NCI-H748 treated with DMSO at 0.1 percent for 48 hours (cell line): ENCODE measurements at regions not wholly inside any gene's neighbourhood (a gene's known extent, or its start where the extent isn't known, plus 50 kb on each side); places are given as distances from the start of the nearest gene placed in this dataset.

Experiments
- DNase-seq: peaks from one replicate; lab custom pipeline; 2025; lab: John Stamatoyannopoulos, UW

- peak; percentile 3 for DNase-seq
These were observed 132.5 kb upstream of the RFLNA start for GRCh38 chr12:124162151-124163110.

DNA sequence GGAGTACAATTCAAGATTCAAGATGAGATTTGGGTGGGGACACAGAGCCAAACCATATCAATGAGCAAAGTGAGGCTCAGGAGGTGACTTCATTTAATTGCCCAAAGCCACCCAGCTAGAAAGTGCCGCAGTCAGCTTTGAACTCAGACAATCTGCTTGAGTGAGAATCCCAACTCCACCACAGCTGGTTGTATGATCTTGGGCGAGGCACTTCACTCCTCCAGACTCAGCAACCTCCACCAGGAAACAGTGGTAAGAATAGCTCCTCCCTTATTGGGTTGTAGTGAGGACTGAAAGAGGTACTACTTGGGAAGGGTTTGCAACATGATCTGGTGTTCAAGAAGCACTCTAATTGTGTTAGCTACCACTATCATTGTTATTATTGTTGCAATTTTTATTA lies 129.2 kb upstream of the RFLNA start:
- no peak for DNase-seq

DNA sequence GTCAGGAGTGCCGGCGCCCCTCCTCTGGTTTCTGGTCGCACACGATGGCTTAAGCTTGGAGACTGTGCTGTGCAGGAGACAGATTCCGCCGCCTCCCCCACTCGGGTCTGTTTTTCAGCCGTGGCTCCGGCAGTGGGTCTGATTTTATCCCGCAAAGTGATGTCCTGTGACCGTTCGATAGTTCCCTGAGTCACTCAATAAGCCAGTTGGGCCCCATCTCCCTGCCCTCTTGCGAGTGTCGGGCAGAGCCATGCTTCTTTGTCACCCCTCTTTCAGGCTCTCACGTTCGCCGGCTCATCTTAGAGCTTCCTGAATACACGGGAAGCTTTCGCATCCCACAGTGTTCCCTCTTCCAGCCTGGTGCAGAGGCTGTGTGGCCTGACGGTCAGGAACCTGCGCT lies 127.8 kb upstream of the RFLNA start:
- DNase-seq, result no peak

GRCh38 chr12:124168016-124168786 lies 126.7 kb upstream of the RFLNA start:
- DNase-seq, result no peak

DNA sequence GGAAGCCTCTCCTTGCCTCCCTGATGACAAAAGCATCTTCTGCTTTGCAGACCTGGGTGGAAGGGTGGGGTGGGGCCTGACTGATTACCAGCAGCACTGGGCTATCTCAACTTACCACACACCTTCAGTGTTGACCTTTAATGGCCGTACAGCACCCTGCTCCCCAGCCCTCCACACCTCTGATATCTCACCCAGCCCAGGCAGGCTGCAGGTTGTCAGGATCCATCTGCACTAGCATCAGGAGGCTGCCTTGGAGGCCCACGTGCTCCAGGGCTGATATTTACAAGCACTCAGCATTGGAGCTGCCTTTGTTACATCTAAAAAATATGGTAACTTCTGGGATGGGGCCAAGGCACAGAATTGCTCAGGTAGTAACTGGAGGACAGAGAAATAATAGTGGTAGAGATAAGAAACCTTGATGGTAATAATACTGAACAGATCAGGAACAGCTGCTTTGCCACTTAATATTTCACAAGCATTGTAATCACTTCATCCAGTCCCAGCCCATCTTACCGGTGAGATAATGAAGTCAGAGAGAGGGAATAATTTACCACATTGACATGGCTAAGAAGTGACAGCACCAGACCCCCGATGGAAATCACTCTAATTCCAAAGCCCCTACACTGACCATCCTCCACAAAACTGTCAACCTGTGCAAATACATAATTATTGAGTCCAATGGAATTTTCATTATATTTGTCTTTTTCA lies 125.2 kb upstream of the RFLNA start:
- DNase-seq, result no peak

DNA sequence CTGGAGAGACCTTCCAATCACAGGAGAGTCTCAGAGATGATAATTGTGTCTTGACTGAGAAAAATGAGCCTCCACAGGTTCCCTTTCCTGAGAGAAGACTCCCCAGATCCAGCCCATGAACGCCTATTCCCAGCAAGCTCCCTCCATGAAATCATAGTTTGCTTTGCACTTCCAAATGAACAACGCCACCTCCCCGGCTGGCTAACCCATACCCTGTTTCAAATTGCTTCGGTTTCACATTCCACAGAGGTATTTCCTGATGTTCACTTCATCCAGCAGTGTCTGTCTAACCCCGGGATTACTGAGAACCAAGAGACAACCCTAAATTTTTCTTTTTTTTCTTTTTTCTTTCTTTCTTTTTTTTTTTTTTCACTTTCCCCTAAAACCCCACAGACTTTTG lies 124.1 kb upstream of the RFLNA start:
- DNase-seq, result no peak

DNA sequence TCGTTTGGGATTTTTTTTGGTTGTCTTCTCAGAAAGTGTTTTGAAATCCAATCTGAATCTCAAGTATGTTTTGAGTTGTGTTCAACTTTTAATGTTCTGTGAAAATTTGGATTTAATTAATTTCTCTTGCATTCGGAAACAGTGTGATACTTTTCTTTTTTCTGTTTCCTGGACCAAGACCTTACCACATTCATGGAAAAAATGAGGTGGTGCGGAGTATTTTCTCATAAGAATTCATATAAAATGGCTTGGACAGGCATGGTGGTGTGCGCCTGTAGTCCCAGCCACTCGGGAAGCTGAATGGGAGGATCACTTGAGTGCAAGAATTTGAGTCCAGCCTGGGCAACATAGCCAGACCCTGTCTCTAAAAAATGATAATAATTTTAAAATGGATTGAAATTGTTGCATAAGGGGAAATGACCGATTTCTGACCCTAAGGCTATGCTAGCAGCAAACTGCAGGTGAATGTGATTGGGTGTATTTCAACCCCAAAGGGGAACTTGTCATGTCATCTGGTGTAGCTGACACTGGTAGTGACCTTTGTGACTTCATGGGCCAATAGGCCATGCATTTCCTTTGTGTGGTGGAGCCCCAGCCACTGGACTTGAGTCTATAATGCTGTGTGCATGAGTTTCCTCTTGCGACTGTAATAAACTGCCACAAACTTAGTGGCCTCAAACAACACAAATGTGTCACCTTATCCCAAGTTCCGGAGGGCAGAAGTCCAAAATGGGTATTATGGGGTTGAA lies 123.5 kb upstream of the RFLNA start:
- no peak for DNase-seq

DNA sequence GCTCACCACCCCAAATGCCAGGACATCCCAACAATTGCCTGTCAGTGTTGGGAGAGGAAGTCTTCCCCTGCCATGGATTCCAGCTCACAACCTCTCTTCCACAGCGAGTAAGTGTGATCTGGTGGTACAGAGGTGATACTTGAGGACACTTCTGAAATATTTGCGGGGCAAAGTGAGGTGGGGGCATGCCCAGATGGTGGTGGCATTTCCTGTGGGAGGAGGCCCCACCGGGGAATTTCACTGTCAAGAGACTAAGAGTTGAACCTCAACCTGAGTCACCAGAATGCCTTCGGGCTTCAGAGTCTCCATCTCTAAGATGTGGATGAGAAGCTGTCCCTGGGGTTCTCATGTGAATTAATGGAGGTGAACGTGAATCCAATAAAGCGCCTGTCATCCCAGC lies 122.3 kb upstream of the RFLNA start:
- no peak for DNase-seq

DNA sequence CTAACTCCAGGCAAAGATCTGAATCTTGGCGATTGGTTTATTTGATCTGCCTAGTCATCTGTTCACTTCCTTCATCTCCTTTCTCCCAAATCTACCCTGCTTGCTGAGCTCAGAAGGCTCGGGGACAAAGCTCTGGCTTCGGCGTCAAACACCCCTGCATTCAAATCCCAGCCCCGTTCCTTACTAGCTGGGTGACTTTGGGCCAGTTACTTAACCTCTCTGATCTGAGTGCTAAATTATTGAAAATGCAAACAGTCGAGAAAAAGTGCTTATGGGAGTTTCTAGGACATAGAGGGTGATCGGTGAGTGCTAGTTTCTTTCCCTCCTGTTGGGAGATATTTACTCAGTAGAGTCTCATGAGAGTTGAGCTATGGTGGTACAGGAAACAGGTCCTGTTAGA lies 121.2 kb upstream of the RFLNA start:
- no peak for DNase-seq

DNA sequence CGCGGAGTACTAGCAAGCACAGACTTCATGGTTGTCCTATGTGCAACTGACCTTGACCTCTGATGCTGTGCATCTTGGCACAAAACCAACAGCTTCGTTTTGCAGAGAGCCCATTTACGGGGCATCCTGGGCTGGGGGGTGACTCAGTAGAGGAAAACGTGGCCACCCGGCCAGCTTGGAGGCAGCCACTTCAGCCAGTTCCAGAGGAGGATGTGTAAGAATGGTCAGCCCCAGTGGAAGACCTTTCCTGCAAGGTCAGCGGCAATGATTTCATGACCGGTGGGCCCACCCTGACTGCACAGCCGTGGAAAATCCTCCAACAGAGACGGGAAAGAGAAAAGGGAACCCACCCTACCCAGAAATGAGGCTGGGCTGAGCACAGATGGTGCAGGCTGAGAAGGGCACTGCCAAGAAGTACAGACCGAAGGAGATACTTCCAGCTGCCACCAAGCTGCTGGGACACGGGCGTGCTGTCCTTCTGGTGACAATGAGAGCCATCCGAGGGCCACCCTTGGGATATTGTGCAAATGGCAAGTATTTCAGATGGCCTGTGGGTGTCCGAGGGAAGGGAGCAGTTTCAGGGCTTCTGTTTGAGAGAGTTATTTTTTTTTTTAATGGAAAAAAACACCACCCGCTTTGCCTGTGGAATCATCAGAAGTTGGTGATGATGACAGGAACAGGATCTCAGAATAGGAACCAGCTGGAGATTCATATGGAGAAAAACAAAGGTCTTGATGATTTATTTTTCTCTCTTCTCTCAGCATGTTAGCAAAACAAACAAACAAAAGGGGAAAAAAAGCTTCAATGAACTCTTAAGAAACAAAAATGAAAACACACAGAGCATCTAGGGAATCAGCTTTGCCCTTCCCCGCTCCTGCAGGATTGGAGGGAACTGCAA lies 120.2 kb upstream of the RFLNA start:
- no peak for DNase-seq

GRCh38 chr12:124175704-124176103 lies 119.2 kb upstream of the RFLNA start:
- no peak for DNase-seq

GRCh38 chr12:124177276-124177950 lies 117.5 kb upstream of the RFLNA start:
- DNase-seq, result no peak

GRCh38 chr12:124177951-124178316 lies 117.0 kb upstream of the RFLNA start:
- DNase-seq, result no peak

DNA sequence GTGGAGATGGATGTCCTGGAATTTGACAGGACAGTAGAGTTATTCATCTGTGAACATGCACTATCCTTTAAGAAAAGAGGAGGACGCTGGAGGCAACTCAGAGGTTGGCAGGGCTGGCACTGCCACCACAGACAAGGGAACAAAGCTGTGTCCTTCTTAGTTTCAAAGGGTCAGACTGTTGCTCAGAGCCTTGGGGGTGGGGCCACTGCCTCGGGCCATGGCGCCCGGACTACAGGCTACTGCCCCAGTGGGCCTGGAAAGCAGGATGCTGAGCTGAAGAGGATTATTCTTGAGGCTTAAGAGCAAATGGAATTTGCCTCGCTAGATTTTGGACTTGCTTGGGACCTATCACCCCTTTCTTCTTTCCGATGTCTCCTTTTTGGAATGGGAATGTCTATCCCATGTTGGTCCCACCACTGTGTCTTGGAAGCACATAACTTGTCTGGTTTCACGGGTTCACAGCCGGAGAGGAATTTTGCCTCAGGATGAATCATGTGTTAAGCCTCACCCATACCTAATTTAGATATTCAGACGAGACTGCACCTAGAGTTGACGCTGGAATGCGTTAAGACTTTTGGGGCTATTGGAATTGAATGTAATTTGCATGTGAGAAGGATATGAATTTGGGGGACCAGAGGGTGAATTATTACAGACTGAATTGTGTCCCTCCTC lies 114.8 kb upstream of the RFLNA start:
- no peak for DNase-seq

DNA sequence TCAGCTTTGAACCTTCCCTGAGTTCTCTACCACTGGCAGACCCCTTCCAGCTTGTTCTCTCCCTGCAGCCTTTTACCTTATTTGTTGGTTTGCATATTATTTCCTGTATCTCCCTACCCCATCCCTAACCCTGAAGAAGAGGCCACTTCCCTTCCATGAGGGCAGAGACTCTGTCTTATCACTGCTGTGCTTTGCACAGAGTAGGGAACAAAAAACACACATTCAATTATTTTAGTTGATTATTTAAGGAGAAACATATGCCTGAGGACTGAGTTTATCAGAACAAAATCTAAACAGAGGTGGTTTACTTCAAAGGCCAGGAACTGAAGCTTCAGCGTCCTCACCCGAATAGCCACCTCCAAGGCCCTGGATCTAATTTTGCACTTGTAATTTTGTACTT lies 111.7 kb upstream of the RFLNA start:
- no peak for DNase-seq

DNA sequence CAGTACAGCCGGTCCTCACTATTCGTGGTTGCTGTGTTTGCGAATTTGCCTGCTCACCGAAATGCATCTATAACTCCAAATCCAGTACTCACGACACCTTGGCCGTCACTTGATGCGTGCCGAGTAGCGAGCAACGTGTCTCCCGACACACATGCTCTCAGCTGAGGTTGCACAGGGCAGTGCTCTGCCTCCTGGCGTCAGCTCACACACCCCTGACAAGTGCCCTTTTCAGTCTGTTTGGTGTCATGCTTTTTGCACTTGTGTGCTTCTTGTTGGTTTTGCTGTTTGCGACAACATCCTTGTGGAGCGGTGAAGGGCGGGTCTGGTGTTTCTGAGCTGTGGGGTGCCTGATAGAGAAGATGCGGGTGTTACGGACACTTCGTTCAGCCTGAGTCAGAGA lies 110.4 kb upstream of the RFLNA start:
- DNase-seq, result no peak

GRCh38 chr12:124185971-124186686 lies 108.8 kb upstream of the RFLNA start:
- no peak for DNase-seq

GRCh38 chr12:124188084-124188483 lies 106.8 kb upstream of the RFLNA start:
- no peak for DNase-seq
